IPS DF 4.7 (cell line): ENCODE measurements at regions not wholly inside any gene's neighbourhood (a gene's known extent, or its start where the extent isn't known, plus 50 kb on each side); places are given as distances from the start of the nearest gene placed in this dataset.
"Not testable (repeated sequence)": the region's sequence is repeated elsewhere in the genome, so short reads cannot be mapped to it uniquely, and the experiment has no call there.

Source experiments
- DNase-seq: peaks from one replicate; pipeline ENCODE4 v3.0.0-alpha.2; 2013; ENCODE audit warnings: low spot score; ENCODE audit errors: extremely low read depth

DNA sequence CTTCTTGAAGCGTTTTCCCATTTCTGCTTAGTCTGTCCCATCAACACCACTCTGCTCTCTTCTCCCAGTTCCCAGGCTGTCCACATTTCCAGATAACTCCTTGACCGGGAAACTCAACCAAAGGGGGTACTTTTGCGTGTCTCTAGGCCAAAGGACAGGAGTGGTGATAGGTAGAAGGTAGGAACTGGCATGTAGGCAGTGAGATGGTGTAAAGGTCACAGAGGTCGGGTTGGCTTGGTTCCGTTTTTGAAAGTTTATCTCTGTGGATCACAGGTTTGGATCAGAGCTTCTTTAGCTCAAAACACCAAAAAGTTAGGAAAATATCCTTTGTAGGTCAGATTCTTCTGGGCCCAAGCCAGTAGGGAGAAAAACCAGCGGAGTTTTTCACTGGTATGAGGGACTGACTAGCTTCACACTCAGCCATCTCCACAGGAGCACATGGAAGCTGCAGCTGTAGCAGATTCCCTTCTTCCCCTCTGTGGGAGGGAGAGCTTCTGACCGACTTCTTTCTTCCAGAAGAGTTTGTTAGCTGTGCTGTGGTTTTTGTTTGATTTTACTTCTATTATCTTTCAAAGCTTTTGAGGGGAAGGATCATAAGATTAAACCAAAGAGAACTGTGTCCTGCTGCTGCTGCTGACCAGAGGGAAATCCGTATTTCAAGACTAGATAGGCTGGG is 98.4 kb upstream of the DMRT1 start:
- no peak for DNase-seq

DNA sequence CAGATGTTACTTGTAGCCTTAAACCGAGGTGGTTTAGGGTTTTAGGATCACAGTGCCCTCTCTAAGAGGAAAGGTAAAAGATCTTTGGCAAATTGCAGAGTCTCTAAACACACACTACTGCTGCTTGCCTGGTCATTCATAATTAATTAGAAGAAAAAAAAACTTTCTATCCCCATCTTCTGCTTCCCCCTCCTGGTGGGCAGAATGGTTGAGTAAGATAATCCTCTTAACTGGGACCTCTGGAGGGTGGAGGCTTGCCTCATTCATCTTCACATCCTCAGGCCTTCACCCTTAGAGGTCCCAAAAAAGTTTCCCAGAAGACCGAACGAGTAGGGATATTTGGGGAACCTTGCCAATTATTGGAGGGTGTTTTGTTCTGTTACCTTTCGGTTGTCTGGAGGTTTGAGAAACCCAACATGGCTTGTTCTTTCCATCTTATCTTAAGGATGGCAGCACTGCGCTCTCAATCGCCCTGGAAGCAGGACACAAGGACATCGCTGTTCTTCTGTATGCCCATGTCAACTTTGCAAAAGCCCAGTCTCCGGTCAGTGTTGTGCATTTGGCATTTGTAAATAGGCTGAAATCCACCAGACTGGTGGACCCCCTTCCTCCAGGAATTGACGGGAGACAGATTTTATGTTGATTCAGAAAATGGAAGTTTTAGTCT is 97.3 kb upstream of the DMRT1 start:
- no peak for DNase-seq

DNA sequence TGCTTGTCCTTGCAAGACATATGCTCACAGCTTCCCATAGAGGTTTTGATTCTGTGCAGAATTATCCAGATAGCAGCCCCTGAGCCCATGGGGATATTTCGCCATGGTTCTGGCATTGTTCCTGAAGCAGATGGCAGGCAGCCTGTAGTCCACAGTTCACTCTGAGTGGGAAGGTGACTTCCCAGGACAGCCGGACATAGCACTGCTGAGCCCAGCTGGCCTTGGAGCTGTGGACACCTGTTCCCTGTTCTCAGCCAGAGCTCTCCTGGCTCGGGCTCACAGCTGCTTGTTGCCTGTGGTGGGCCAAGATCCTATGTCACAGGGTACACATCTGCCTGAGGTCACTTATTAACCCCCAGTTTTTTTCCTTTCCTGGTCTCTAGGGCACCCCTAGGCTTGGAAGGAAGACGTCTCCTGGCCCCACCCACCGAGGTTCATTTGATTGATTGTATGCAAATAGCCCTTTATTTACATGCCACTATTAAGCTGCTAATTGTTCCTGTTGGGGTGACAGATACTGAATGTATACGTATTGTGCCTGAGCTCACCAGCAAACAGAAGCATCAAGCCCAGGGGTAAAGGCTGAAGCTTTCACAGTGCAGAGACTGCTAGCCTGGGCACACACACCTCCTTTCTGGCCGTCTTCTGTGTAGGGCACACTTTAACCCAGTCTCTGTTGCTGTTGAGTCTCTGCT is 96.6 kb upstream of the DMRT1 start:
- DNase-seq, result no peak

DNA sequence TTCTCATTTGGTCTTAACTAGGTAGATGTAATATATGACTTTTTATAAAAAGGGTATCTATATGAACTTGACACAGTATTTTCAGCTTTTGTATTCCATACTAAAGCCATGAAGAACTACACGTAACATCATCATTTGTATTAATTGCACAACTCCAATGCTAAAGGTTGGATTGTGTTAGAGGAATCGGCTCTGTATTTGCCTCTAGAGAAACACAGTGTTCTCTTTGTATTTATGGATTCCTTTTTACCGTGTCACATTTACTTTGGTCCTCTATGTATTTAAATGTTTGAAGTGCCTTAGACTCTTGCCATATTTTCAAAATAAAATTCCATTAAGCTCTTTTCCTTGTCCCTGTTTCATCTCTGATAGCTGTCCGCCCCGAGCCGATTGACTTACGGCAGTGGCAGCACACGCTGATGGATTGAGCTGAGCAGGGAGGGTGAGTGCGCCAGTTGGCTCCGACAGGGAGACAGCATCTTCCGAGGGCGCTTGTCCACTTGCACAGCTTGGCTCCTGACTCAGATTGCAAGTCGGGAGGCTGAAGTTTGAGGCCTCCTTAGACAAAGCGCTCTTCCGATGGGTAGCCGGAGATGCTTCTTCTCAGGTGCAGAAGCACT is 95.6 kb upstream of the DMRT1 start:
- no peak for DNase-seq

DNA sequence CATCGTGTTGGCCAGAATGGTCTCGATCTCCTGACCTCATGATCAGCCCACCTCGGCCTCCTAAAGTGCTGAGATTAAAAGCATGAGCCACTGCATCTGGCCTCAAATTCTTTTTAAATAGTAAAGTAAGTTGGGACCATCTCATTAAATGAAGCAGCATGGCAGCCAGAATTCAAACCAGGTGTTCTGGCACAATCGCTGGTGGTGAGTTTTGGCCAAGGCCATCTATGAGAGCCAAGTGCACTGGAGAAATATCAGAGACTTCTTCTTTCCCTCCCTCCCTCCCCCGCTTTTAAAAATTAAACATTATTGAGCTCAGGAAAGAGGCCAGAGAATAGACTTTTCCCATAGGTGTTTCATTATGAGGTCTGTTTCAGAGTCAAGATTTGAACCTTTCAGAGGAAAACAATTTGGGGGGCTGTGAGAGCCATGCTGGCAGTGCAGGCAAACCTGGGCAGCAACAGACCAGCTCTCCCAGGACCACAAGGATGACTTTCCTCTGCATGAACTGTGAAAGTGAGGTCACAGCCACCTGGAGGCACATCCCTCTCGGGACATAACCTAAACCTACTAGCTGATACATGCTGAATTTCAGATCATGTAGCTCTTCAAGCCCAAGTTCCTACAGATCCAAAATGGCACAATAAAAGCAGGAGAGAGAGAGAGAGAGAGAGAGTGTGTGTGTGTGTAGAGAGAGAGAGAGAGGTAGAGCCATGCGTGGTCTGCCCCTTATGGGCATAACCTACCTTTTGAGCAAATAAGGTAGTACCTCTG is 94.6 kb upstream of the DMRT1 start:
- no peak for DNase-seq

DNA sequence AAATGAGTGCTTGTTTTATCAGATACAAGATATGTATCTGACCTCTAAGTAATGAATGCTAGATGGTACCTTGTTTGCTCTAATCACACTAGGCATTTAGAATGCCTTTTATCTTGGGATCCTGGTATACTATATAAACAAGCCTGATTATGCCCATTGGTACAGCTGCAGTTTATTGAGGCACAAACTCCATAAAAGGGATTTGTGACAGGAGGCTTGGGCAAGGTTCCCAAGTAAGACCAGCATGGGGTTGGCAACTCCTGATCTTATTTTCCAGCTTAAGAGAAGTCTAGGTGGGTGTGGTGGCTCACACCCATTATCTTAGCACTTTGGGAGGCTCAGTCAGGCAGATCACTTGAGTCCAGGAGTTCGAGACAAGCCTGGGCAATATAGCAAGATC is 93.9 kb upstream of the DMRT1 start:
- DNase-seq, result no peak

DNA sequence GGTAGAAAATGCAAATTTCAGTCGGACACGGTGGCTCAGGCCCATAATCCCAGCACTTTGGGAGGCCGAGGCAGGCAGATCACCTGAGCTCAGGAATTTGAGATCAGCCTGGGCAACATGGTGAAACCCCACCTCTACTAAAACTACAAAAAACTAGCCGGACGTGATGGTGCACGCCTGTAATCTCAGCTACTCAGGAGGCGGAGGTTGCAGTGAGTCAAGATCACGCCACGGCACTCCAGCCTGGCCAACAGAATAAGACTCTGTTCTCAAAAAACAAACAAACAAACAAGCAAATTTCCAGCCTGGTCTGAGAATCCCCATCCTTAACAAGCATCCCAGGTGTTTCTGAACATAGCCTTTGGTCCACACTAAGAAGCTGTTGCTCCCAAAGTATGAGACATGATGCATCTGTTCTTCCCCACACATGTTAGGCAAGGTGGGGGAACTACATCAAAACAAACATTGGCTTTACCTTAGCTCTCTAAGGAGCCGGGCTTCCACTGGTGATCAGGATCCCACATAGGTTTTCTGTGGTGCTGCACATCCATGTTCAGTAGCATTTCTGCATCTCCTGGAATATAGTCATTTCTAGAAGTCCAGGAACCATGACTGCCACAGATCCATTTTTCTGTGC is 92.5 kb upstream of the DMRT1 start:
- DNase-seq, result no peak

DNA sequence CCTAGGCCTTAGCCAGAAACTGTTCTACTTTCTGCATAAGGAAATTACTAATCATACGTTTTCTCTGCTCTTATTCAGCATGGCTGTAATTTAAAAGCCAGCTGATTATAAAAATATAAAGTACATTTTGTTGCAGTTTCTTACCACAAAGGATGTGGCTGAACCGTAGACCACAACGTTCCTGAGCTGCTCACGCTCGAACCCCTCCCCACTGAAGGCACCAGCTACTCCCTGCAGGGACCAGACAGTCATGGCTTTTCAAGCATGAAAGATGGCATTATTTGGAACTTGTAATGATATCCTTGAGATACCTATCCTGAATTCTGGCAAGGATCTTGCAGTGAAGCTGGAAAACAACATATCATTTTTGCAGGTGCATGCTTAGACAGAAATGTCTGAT is 91.8 kb upstream of the DMRT1 start:
- DNase-seq, result no peak

DNA sequence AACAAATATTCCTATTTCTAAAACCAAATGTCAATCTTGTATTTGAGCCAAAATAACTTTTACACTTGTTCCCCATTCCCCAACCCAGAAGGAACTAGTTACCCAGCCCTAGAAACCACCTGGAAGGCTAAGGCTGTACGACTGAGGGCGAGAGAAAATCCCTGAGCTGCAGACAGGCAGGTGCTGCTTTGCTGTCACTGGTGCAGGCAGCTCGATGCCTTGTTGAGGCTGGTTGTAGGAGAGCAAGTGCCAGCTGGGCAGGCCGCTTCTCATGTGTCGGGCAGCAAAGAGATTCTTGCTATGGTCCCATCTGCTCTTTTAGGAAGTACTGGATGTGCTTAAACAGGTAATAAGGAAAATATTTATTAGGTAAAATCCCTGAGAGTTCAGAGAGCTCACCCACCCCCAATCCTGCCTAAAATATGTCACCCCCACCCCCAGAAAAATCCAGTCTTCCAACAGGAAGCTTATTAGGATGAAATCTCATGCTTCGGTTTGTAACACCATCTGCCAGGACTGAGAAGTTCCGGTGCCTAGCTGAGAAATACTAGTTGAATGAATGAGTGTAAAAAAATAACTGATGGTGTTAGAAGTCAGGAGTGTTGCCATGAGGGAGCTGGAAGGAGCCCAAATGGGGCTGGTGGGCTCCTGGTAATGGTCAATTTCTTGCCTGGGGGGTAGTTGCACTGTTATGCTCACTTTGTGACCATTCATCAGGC is 91.1 kb upstream of the DMRT1 start:
- no peak for DNase-seq

DNA sequence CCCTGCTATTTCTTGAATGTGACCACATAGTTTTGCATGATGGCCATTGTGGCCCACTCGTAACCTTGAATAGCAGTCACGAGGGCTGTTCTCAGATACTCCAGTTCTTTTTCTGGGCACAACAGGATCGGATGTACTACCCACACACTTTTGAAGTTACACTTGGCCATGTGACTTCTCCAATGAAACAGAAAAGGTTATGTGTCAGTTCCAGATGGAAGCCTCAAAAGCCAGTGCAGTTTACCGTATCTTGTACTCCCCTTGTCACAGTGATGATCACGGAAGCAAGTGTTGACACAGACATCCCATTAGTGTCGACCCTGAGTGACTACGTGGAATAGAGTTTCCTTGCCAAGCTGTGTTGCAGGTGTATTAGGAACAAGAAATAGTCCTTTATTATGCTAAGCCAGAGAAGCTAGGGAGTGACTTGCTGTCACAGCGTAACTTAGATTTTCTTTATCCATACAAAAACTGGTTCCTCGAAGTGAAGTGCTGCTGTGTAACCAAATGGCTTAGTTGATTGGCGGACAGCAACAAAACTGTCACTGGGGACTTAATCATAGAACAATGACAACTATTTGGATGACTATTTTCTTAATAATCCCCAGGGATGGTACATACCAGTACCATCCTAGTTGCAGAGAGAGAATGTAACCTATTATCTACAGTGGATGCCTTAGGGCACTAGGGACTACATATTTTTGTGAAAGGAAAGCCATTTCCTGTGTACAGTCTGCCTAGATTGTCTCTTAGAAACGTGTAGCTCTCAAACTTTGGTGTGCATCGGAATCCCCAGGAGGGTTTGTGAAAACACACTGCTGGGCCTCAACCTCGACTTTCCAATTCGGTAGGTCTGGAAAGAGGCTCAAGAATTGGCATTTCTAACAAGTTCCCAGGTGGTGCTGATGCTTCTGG is 90.1 kb upstream of the DMRT1 start:
- no peak for DNase-seq

DNA sequence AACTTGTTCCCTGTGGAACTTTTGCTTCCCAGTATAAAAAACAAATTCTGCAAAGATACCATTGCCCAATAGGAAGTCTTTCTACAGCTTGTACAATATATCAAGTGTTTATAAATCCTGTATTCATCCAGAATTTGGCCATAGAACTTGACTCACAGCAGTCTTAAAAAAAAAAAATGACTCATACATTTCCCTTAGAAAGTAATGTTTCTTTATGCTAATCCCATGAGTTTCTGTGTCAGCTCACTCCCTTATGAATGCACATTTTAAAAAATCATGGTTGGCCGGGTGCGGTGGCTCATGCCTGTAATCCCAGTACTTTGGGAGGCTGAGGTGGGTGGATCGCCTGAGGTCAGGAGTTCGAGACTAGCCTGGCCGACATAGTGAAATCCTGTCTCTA is 89.3 kb upstream of the DMRT1 start:
- DNase-seq, result no peak

DNA sequence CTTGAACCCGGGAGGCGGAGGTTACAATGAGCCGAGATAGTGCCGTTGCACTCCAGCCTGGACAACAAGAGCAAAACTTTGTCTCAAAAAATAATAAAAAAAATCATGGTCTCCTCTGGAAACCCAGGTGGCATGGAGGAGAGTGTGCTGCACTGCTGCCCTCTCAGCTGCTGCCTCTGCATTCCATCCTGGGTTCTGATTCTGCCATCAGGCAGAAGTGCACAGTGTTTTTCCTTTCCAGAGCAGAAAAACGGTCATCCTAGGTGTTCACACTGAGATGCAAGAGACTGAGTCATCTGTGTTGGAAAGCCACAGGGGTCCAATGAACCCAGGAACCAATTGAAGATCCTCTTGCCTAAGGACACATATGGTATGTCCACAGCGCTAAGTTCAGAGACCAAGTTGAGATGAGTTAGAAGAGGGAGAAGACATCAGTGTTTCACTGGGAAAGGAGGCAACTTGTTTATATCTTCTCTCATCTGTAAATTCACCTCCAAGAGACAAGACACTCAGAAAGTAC is 88.8 kb upstream of the DMRT1 start:
- no peak for DNase-seq

DNA sequence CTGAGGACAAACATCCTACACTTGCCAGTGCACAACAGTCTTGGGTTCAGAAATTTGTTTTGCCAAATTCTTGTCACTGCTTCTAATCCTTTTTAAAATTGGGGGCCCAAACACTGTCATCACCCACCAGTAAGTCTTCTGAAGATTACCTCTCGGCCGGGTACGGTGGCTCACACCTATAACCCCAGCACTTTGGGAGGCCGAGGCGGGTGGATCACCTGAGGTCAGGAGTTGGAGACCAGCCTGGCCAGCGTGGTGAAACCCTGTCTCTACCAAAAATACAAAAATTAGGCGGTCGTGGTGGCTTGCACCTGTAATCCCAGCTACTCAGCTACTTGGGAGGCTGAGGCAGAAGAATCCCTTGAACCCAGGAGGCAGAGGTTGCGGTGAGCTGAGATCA is 87.8 kb upstream of the DMRT1 start:
- DNase-seq, result not testable (repeated sequence)

DNA sequence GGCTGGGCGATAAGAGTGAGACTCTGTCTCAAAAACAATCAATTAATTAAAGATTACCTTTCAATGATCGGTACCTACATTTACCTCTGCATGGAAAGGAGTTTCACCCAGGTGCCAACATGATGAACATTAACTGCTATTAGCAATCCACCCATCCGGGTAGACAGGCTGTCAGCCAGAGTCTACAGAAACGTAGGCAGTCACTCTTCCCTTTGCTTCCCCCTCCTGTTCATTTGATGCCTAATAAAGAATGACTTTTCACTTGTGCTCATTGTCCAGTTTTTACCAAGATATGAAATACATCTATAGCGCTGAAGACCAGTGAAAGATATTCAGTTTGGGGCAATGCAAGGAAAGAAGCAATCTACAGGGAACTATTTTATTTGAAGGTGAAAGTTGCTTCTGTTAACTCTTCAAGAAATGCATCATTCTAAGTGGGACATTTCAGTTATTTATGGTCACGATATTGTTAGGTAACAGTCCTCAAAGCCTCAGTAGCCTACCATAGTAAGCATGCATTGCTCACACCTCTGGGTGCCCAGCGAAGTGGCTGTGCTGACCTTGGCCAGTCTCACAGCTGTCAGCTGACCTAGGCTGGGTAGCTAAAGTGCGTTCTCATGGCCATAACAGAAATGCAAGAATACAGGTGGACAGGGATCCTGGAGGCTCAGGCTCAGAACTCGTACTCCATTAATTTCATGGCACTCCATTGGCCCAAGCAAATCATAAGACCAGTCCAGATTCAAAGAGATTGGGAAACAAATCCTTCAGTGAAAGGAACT is 87.2 kb upstream of the DMRT1 start:
- no peak for DNase-seq

DNA sequence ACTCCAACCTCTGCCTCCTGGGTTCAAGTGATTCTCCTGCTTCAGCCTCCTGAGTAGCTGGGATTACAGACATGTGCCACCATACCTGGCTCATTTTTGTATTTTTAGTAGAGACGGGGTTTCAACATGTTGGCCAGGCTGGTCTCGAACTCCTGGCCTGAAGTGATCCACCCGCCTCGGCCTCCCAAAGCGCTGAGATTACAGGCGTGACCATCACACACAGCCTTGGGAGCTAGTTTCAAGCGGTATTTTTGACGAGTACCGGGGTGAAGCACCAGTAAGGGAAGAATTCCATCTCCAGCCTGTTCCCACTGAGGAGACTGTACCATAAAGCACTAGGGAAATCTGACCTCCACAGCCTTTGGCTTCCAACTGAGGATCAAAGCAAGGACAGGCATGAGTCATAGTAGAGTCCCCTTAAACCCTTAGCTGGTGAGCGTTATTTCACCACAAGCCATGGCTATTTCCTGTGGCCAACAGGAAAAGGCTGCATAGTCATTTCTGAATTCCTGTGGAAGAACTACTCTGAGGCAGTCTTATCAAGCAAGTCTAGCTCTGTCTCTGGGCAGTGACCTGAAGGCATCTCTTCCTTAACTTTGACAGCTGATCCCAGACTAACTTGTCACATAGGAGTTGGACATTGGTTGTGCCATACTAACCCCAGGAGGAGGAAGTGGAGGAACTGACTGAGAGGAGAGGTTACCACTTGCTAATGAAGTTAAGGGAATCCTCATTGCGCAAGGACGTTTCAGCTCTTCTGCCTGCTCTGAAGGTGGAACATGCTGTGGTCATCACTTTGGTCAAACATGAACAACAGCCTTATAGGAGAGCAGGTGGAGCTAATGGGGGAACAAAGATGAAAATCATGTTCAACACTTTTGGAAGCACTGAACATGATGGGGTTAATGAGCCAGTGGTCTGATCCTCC is 85.8 kb upstream of the DMRT1 start:
- no peak for DNase-seq

DNA sequence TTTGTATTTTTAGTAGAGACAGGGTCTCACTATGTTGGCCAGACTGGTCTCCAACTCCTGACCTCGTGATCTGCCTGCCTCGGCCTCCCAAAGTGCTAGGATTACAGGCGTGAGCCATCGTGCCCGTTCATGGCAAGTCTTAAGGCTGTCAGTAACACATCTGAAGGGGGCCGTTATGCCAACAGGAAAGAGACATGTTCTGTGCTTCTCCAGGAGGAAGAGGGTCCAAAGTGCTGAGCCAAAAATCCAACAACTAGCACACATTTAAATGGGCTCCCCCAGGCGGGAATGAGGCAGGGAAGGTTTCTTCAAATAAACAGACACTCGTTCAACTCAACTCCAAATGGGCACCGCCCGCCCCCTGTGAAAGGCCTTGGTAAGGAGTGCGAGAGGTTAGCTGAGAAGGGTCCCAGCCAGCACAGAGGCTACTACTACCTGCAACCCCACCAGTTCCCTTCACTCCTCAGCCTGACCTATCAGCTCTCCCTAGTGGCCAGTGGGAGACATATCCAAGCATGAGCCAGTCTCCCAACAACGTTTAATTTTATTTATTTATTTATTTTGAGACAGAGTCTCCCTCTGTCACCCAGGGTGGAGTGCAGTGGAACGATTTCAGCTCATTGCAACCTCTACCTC is 84.1 kb upstream of the DMRT1 start:
- DNase-seq, result peak; percentile 36

DNA sequence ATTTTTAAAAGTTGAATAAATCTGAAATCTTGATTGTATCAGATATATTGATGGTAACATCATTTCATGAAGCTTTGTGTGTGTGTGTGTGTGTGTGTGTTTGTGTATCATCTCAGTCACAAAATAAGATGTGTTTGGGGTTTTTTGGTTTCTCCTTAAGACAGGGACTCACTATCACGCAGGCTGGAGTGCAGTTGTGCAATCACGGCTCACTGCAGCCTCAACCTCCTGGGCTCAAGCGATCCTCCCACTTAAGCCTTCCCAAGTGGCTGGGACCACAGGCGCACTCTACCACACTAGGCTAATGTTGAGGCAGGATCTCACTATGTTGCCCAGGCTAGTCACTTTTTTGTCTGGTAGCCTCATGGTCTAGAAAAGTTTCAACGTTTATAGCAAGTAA is 83.4 kb upstream of the DMRT1 start:
- DNase-seq, result no peak
